Fibroblast of lung (primary cell): ENCODE measurements at regions not wholly inside any gene's neighbourhood (a gene's known extent, or its start where the extent isn't known, plus 50 kb on each side); places are given as distances from the start of the nearest gene placed in this dataset.

ENCODE experiments used
- DNase-seq, 2 donors: peaks; one replicate each; pipeline versions ENCODE4 v3.0.0 to v3.0.0-alpha.2; 2010; ENCODE audit warnings: low read depth in 2 of 2
- H2AFZ ChIP-seq: 2 replicates; pipeline ENCODE4 v1.5.1; 2012; ENCODE audit warnings: low read length, control low read depth, inconsistent platforms
- H3K27ac ChIP-seq: 2 replicates; pipeline ENCODE4 v1.5.1; 2011; ENCODE audit warnings: low read length, control low read depth; ENCODE audit not compliant: insufficient read depth
- H3K27me3 ChIP-seq: 2 replicates; pipeline ENCODE4 v1.5.1; 2011; ENCODE audit warnings: mild to moderate bottlenecking, low read length; ENCODE audit not compliant: control insufficient read depth, insufficient read depth
- H3K36me3 ChIP-seq: 2 replicates; pipeline ENCODE4 v1.5.1; 2011; ENCODE audit warnings: low read length; ENCODE audit not compliant: control insufficient read depth, insufficient read depth
- H3K4me1 ChIP-seq: 2 replicates; pipeline ENCODE4 v1.5.1; 2011; ENCODE audit warnings: low read length; ENCODE audit not compliant: control insufficient read depth, insufficient read depth; ENCODE audit errors: extremely low read depth
- H3K4me2 ChIP-seq: 2 replicates; pipeline ENCODE4 v1.5.1; 2011; ENCODE audit warnings: low read length, control low read depth; ENCODE audit not compliant: insufficient read depth; ENCODE audit errors: extremely low read depth
- H3K4me3 ChIP-seq, 4 experiments: fragments of 200-600 bp in 1 of 4; sonication (generic) in 1 of 4; replicated peaks in 1 of 4; 2 replicates each; pipeline ENCODE4 v1.5.1; 2011 to 2016; ENCODE audit warnings: low read length in 4 of 4, low read depth in 3 of 4, mild to moderate bottlenecking in 3 of 4, control low read depth in 2 of 4, inconsistent platforms in 1 of 4, mixed read lengths in 1 of 4; ENCODE audit not compliant: insufficient read depth in 1 of 4; ENCODE audit errors: control extremely low read depth in 1 of 4
- H3K79me2 ChIP-seq: 2 replicates; pipeline ENCODE4 v1.5.1; 2012; ENCODE audit warnings: mild to moderate bottlenecking, low read length, inconsistent platforms; ENCODE audit not compliant: control insufficient read depth, insufficient read depth
- H3K9ac ChIP-seq: 2 replicates; pipeline ENCODE4 v1.5.1; 2011; ENCODE audit warnings: mild to moderate bottlenecking, low read length, control low read depth; ENCODE audit not compliant: insufficient read depth
- H3K9me3 ChIP-seq: 2 replicates; pipeline ENCODE4 v1.5.1; 2012; ENCODE audit warnings: low read depth, low read length; ENCODE audit not compliant: control insufficient read depth, insufficient read depth
- H4K20me1 ChIP-seq: 2 replicates; pipeline ENCODE4 v1.5.1; 2011; ENCODE audit warnings: low read length; ENCODE audit not compliant: control insufficient read depth, insufficient read depth; ENCODE audit errors: extremely low read depth
- CTCF ChIP-seq, 2 donors: IDR thresholded peaks in 1 of 2; conservative IDR thresholded peaks in 1 of 2; 1 replicate in 1 of 2; 2 replicates in 1 of 2; pipeline ENCODE4 v1.5.1; 2011 to 2012; ENCODE audit warnings: low read length in 2 of 2, control low read depth in 1 of 2, inconsistent platforms in 1 of 2, low read depth in 1 of 2, mild to moderate bottlenecking in 1 of 2
- EZH2 ChIP-seq: IDR thresholded peaks from 2 replicates; pipeline ENCODE4 v1.5.1; 2012; ENCODE audit warnings: low read length, control low read depth, mild to moderate bottlenecking; ENCODE audit errors: missing control alignments

- Histone ChIP-seq H3K79me2 (no peaks in the 10 kb centered on the region), H3K4me3 (no peak overlapping the region), H3K4me1 (no peaks in the 10 kb centered on the region), H3K9ac (no peak overlapping the region), H4K20me1 (no peaks in the 10 kb centered on the region), H3K36me3 (no peaks in the 10 kb centered on the region), H3K27ac (no peak overlapping the region), H3K4me2 (no peak overlapping the region), H3K9me3 (no peaks in the 10 kb centered on the region), H2AFZ (no peak overlapping the region), H3K27me3 (no peaks in the 10 kb centered on the region)
- no peak for TF ChIP-seq CTCF (conservative IDR thresholded peaks at IDR 0.05 in 1 of 2, IDR thresholded peaks at IDR 0.05 in 1 of 2; ENCODE audit: low read depth in 1 of 2, low read length in 2 of 2)
- TF ChIP-seq EZH2: no peak
- DNase-seq: no peak
These were observed 179.6 kb upstream of the CXorf51A start for GRCh38 chrX:146994163-146994562.

- Histone ChIP-seq H2AFZ (no peak overlapping the region), H3K79me2 (no peaks in the 10 kb centered on the region), H3K36me3 (no peaks in the 10 kb centered on the region), H3K27ac (no peak overlapping the region), H3K4me3 (no peak overlapping the region), H3K4me2 (no peak overlapping the region), H4K20me1 (no peaks in the 10 kb centered on the region), H3K9me3 (no peaks in the 10 kb centered on the region), H3K9ac (no peak overlapping the region), H3K27me3 (no peaks in the 10 kb centered on the region), H3K4me1 (no peaks in the 10 kb centered on the region)
- DNase-seq: no peak
- no peak for TF ChIP-seq EZH2
- TF ChIP-seq CTCF (conservative IDR thresholded peaks at IDR 0.05 in 1 of 2, IDR thresholded peaks at IDR 0.05 in 1 of 2; ENCODE audit: low read depth in 1 of 2, low read length in 2 of 2): no peak
These were observed 158.7 kb upstream of the CXorf51A start for GRCh38 chrX:146973283-146973682.

GRCh38 chrX:146967306-146967705 lies 152.8 kb upstream of the CXorf51A start:
- no peak for DNase-seq
- H3K4me3 ChIP-seq: no peak overlapping the region
- no peaks in the 10 kb centered on the region for H3K27me3 ChIP-seq
- no peaks in the 10 kb centered on the region for H4K20me1 ChIP-seq
- TF ChIP-seq CTCF (conservative IDR thresholded peaks at IDR 0.05 in 1 of 2, IDR thresholded peaks at IDR 0.05 in 1 of 2; ENCODE audit: low read depth in 1 of 2, low read length in 2 of 2) (no peak), EZH2 (no peak)
- H3K4me1 ChIP-seq: no peaks in the 10 kb centered on the region
- no peak overlapping the region for H3K27ac ChIP-seq
- H3K9me3 ChIP-seq: no peaks in the 10 kb centered on the region
- no peak overlapping the region for H3K4me2 ChIP-seq
- no peak overlapping the region for H2AFZ ChIP-seq
- no peaks in the 10 kb centered on the region for H3K36me3 ChIP-seq
- no peaks in the 10 kb centered on the region for H3K79me2 ChIP-seq
- H3K9ac ChIP-seq: no peak overlapping the region
